Right lobe of liver (tissue), 6 donors: ENCODE measurements at regions not wholly inside any gene's neighbourhood (a gene's known extent, or its start where the extent isn't known, plus 50 kb on each side); places are given as distances from the start of the nearest gene placed in this dataset.
"Not testable (repeated sequence)": the region's sequence is repeated elsewhere in the genome, so short reads cannot be mapped to it uniquely, and the experiment has no call there.

ENCODE experiments used
- ATAC-seq, 4 donors: fragments of 200-7000 bp; cut with Tn5 transposase; one replicate each; pipeline ENCODE4 v1.9.1; 2020; ENCODE audit warnings: mild to moderate bottlenecking in 4 of 4, moderate library complexity in 4 of 4
- DNase-seq, 3 donors: peaks; one replicate each; pipeline ENCODE4 v3.0.0-alpha.2; 2020
- H3K27ac ChIP-seq, 3 donors: fragments of 200-600 bp; one replicate each; pipeline ENCODE4 v1.8.0; 2022
- H3K27me3 ChIP-seq, 2 donors: fragments of 200-600 bp; one replicate each; pipeline ENCODE4 v1.8.0; 2022
- H3K36me3 ChIP-seq, 4 donors: fragments of 200-600 bp; sonication (generic) in 1 of 4; one replicate each; pipeline versions ENCODE4 v1.5.1 to v1.8.0; 2017 to 2022; ENCODE audit warnings: control low read depth in 1 of 4
- H3K4me1 ChIP-seq, 4 donors: fragments of 200-600 bp; sonication (generic) in 1 of 4; one replicate each; pipeline versions ENCODE4 v1.5.1 to v1.8.0; 2017 to 2022; ENCODE audit warnings: control low read depth in 1 of 4
- H3K4me3 ChIP-seq, 3 donors: fragments of 200-600 bp; one replicate each; pipeline ENCODE4 v1.8.0; 2022
- H3K9me3 ChIP-seq, 4 donors: fragments of 200-600 bp; sonication (generic) in 1 of 4; one replicate each; pipeline versions ENCODE4 v1.5.1 to v1.8.0; 2017 to 2022; ENCODE audit warnings: control low read depth in 1 of 4
- POLR2A ChIP-seq: fragments of 450-650 bp; IDR thresholded peaks from one replicate; pipeline ENCODE4 v1.6.1; 2017; ENCODE audit warnings: antibody characterized with exemption, mild to moderate bottlenecking
- WGBS: methylation state at CpG from one replicate; pipeline ENCODE4 v1.1.6; 2018; ENCODE audit warnings: low coverage, low lambda C conversion rate; ENCODE audit not compliant: insufficient coverage; ENCODE audit errors: missing lambda C conversion rate; 5-methylcytosine and 5-hydroxymethylcytosine counted together
- intact Hi-C, 2 donors: fragments of 100-400 bp; cut with DNase I; formaldehyde crosslinking; loops; one replicate each; pipeline versions ENCODE4 v1.11.2 to v1.14.1; 2022
- small RNA-seq, 2 experiments: library from RNA; depleted of rRNA; stranded (forward); fragments of <200 nt; gene quantifications; one replicate each; pipeline ENCODE3, GENCODE V24; 2016
- TF ChIP-seq, protein P1 (sequence below), 4 donors: fragments of 200-600 bp in 3 of 4; fragments of 450-650 bp in 1 of 4; IDR thresholded peaks; one replicate each; pipeline versions ENCODE4 v1.5.1 to v1.8.0; 2016 to 2022; ENCODE audit warnings: antibody characterized with exemption in 4 of 4, mild to moderate bottlenecking in 2 of 4
- donor health status: DM: no; HTN: yes; CAD: no.
- donor health status: DM: no; HTN: no; CAD: no.
- donor health status: DM: no; HTN: no; CAD: no.
- donor health status: DM: no; HTN: yes; CAD: no.
- donor health status: DM: no; HTN: yes; CAD: no.

DNA sequence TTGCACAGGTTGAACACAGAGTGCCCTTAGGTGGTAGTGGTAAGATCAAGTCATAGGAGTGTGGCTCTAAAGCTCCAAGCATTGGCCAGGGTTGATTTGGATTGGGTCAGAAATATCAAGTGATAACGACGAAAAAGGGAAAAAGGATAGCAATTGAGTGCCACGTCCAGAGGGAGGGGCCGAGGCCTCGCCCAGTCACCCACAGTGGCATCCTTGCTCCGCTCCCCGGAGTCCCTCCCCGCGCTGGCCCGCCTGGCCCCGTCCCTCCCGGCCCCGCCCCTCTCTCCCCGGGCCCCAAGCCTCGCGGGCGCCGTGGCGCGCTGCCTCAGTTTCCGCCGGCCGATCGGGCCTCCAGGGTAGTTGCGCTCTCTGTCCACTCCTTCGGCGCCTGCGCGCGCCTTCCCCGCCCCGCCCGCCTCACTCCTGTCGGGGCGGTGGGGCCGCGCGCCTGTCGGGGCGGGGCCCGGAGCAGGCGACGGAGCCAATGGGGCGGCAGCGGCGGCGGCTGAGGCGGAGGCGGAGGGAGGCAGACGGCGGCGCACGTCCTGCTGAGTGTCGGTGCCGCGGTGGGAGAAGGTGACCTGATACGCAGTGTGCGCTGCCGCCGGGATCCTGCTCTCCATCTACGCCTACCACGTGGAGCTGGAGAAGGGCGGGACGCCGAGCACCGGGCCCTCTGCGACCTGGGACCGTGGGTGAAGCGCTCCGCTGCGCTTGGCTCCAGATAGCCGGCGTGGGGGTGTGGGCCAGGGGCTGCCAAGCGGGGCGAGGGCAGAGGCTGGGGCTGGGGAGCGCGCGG, 209.1 kb upstream of the ZNF722 start:
- H3K9me3 ChIP-seq = no peaks in the 10 kb centered on the region
- 56% methylated on average over 9 of the region's 78 CpGs for WGBS
- no peaks in the 10 kb centered on the region for H3K36me3 ChIP-seq
- TF ChIP-seq POLR2A = no peak
- TF ChIP-seq, protein P1, sequence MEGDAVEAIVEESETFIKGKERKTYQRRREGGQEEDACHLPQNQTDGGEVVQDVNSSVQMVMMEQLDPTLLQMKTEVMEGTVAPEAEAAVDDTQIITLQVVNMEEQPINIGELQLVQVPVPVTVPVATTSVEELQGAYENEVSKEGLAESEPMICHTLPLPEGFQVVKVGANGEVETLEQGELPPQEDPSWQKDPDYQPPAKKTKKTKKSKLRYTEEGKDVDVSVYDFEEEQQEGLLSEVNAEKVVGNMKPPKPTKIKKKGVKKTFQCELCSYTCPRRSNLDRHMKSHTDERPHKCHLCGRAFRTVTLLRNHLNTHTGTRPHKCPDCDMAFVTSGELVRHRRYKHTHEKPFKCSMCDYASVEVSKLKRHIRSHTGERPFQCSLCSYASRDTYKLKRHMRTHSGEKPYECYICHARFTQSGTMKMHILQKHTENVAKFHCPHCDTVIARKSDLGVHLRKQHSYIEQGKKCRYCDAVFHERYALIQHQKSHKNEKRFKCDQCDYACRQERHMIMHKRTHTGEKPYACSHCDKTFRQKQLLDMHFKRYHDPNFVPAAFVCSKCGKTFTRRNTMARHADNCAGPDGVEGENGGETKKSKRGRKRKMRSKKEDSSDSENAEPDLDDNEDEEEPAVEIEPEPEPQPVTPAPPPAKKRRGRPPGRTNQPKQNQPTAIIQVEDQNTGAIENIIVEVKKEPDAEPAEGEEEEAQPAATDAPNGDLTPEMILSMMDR (IDR thresholded peaks at IDR 0.05) = no peak
- ATAC-seq (peak in 1 of 4 donors; percentile 12), DNase-seq (no peak)
- no peak overlapping the region for H3K27ac ChIP-seq
- no peaks in the 10 kb centered on the region for H3K27me3 ChIP-seq
- intact Hi-C loops = no loop called here
- H3K4me3 ChIP-seq = no peak overlapping the region
- no peaks in the 10 kb centered on the region for H3K4me1 ChIP-seq

DNA sequence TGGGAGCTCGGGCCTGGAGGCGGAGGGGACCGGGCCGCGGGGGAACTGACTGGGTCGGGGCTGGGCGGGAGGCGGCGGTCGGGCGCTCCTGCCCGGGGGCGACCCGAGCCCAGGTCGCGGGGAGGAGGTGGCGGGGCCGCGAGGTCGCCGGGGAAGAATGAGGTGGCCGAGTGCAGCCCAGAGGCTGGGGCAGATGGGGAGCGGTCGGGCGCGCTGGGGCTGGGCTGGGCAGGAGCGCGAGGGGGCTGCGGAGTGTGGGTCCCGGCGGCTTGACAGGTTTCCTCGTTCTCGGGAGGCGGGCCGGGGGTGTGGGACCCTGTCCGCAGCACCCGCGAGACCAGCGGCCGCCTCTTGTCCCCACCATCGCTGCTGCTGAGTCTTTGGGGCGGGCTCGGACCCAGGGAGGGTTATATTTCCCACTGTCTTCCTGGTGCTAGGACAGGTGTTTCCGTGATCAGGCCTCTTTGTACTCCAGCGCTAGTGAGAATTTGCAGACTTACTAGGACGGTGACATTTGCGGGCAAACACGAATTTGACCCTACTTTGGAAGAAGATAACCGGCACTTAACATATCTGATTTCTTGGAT, 208.4 kb upstream of the ZNF722 start:
- H3K27me3 ChIP-seq, H3K4me3 ChIP-seq, H3K9me3 ChIP-seq, H3K27ac ChIP-seq, H3K4me1 ChIP-seq, H3K36me3 ChIP-seq, intact Hi-C loops, DNase-seq: not testable (repeated sequence)
- ATAC-seq = peak in 1 of 4 donors; percentile 41
- WGBS = 22% methylated on average over 4 of the region's 49 CpGs

Small RNA genes in the stretch of these regions (small RNA-seq; reads per million reads assigned to genes)
- 0 reads per million in 2 experiments for gene AC079355.2
